ENCODE measurements at regions not wholly inside any gene's neighbourhood (a gene's known extent, or its start where the extent isn't known, plus 50 kb on each side); places are given as distances from the start of the nearest gene placed in this dataset.
"Not testable (repeated sequence)": the region's sequence is repeated elsewhere in the genome, so short reads cannot be mapped to it uniquely, and the experiment has no call there.

- no peak for DNase-seq (ENCODE audit: low spot score in 2 of 2)
- no peak for ATAC-seq (ENCODE audit: low read depth)
- H3K27ac Mint-ChIP-seq: no peak overlapping the region
- H3K36me3 Mint-ChIP-seq: peaks cover 2% of the 10 kb centered on the region
- no peaks in the 10 kb centered on the region for H3K9me3 Mint-ChIP-seq
- no peaks in the 10 kb centered on the region for H3K4me1 Mint-ChIP-seq
- H3K4me3 Mint-ChIP-seq: no peak overlapping the region
- H3K27me3 Mint-ChIP-seq: peaks cover 8% of the 10 kb centered on the region
These were observed 79.1 kb upstream of the HECW1 start for GRCh38 chr7:43033369-43033768.

- Mint-ChIP-seq H3K4me3 (no peak overlapping the region), H3K9me3 (no peaks in the 10 kb centered on the region), H3K36me3 (no peaks in the 10 kb centered on the region), H3K27ac (no peak overlapping the region), H3K27me3 (peaks cover 5% of the 10 kb centered on the region), H3K4me1 (no peaks in the 10 kb centered on the region)
- ATAC-seq (ENCODE audit: low read depth) (no peak), DNase-seq (ENCODE audit: low spot score in 2 of 2) (no peak)
These were observed 77.9 kb upstream of the HECW1 start for GRCh38 chr7:43034535-43035002.

- no peaks in the 10 kb centered on the region for H3K4me1 Mint-ChIP-seq
- no peak for ATAC-seq (ENCODE audit: low read depth)
- no peak overlapping the region for H3K27ac Mint-ChIP-seq
- H3K4me3 Mint-ChIP-seq: no peak overlapping the region
- no peak for DNase-seq (ENCODE audit: low spot score in 2 of 2)
- H3K36me3 Mint-ChIP-seq: no peaks in the 10 kb centered on the region
- H3K27me3 Mint-ChIP-seq: peaks cover 1% of the 10 kb centered on the region
- no peaks in the 10 kb centered on the region for H3K9me3 Mint-ChIP-seq
These were observed 74.9 kb upstream of the HECW1 start for GRCh38 chr7:43037531-43037930.

- H3K36me3 Mint-ChIP-seq: no peaks in the 10 kb centered on the region
- H3K4me1 Mint-ChIP-seq: no peaks in the 10 kb centered on the region
- H3K9me3 Mint-ChIP-seq: no peaks in the 10 kb centered on the region
- ATAC-seq (ENCODE audit: low read depth) (no peak), DNase-seq (ENCODE audit: low spot score in 2 of 2) (no peak)
- H3K27me3 Mint-ChIP-seq: peaks cover 4% of the 10 kb centered on the region
- H3K27ac Mint-ChIP-seq: no peak overlapping the region
- H3K4me3 Mint-ChIP-seq: no peak overlapping the region
These were observed 74.2 kb upstream of the HECW1 start for GRCh38 chr7:43038254-43038653.

GRCh38 chr7:43039346-43039745, 73.1 kb upstream of the HECW1 start:
- peaks cover 4% of the 10 kb centered on the region for H3K27me3 Mint-ChIP-seq
- H3K9me3 Mint-ChIP-seq: no peaks in the 10 kb centered on the region
- H3K36me3 Mint-ChIP-seq: no peaks in the 10 kb centered on the region
- H3K4me1 Mint-ChIP-seq: no peaks in the 10 kb centered on the region
- no peak overlapping the region for H3K4me3 Mint-ChIP-seq
- no peak for DNase-seq (ENCODE audit: low spot score in 2 of 2)
- H3K27ac Mint-ChIP-seq: no peak overlapping the region
- peak; percentile 41 for ATAC-seq (ENCODE audit: low read depth)

- no peak overlapping the region for H3K4me3 Mint-ChIP-seq
- ATAC-seq (ENCODE audit: low read depth): no peak
These were observed 72.0 kb upstream of the HECW1 start for GRCh38 chr7:43040461-43040860.

GRCh38 chr7:43041105-43041504, 71.3 kb upstream of the HECW1 start:
- no peak for DNase-seq (ENCODE audit: low spot score in 2 of 2)
- Mint-ChIP-seq H3K27me3 (peaks cover 6% of the 10 kb centered on the region), H3K36me3 (no peaks in the 10 kb centered on the region)

More at GRCh38 chr7:43040461-43040860, 72.0 kb upstream of the HECW1 start:
- Mint-ChIP-seq H3K27ac (no peak overlapping the region), H3K9me3 (no peaks in the 10 kb centered on the region), H3K27me3 (peaks cover 5% of the 10 kb centered on the region), H3K36me3 (no peaks in the 10 kb centered on the region), H3K4me1 (no peaks in the 10 kb centered on the region)
- DNase-seq (ENCODE audit: low spot score in 2 of 2): no peak

GRCh38 chr7:43041724-43042123, 70.7 kb upstream of the HECW1 start:
- no peaks in the 10 kb centered on the region for H3K36me3 Mint-ChIP-seq
- H3K9me3 Mint-ChIP-seq: no peaks in the 10 kb centered on the region
- DNase-seq (ENCODE audit: low spot score in 2 of 2): no peak
- H3K27me3 Mint-ChIP-seq: peaks cover 6% of the 10 kb centered on the region
- no peak for ATAC-seq (ENCODE audit: low read depth)
- H3K4me3 Mint-ChIP-seq: no peak overlapping the region
- no peaks in the 10 kb centered on the region for H3K4me1 Mint-ChIP-seq
- no peak overlapping the region for H3K27ac Mint-ChIP-seq

More at GRCh38 chr7:43041105-43041504, 71.3 kb upstream of the HECW1 start:
- Mint-ChIP-seq H3K4me1 (no peaks in the 10 kb centered on the region), H3K27ac (no peak overlapping the region), H3K9me3 (no peaks in the 10 kb centered on the region), H3K4me3 (no peak overlapping the region)
- ATAC-seq (ENCODE audit: low read depth): no peak

GRCh38 chr7:43042302-43042701, 70.1 kb upstream of the HECW1 start:
- DNase-seq (ENCODE audit: low spot score in 2 of 2) (no peak), ATAC-seq (ENCODE audit: low read depth) (no peak)
- H3K27ac Mint-ChIP-seq: no peak overlapping the region
- no peaks in the 10 kb centered on the region for H3K9me3 Mint-ChIP-seq
- no peak overlapping the region for H3K4me3 Mint-ChIP-seq
- H3K36me3 Mint-ChIP-seq: no peaks in the 10 kb centered on the region
- peaks cover 6% of the 10 kb centered on the region for H3K27me3 Mint-ChIP-seq
- H3K4me1 Mint-ChIP-seq: no peaks in the 10 kb centered on the region

- Mint-ChIP-seq H3K4me3 (no peak overlapping the region), H3K36me3 (peaks cover 1% of the 10 kb centered on the region), H3K27ac (no peak overlapping the region), H3K9me3 (peaks cover 5% of the 10 kb centered on the region), H3K4me1 (no peaks in the 10 kb centered on the region), H3K27me3 (peaks cover 7% of the 10 kb centered on the region)
- DNase-seq (ENCODE audit: low spot score in 2 of 2): no peak
- no peak for ATAC-seq (ENCODE audit: low read depth)
These were observed 67.9 kb upstream of the HECW1 start for GRCh38 chr7:43044511-43044910.

- H3K4me3 Mint-ChIP-seq: peak overlapping the region; percentile 55
- H3K9me3 Mint-ChIP-seq: peaks cover 3% of the 10 kb centered on the region
- H3K4me1 Mint-ChIP-seq: peaks cover 8% of the 10 kb centered on the region
These were observed 58.3 kb upstream of the HECW1 start for GRCh38 chr7:43054052-43054722.

GRCh38 chr7:43057141-43057540, 55.3 kb upstream of the HECW1 start:
- no peaks in the 10 kb centered on the region for H3K36me3 Mint-ChIP-seq
- H3K27me3 Mint-ChIP-seq: peaks cover 2% of the 10 kb centered on the region
- ATAC-seq (ENCODE audit: low read depth) (no peak), DNase-seq (ENCODE audit: low spot score in 2 of 2) (no peak)
- H3K4me3 Mint-ChIP-seq: no peak overlapping the region
- H3K9me3 Mint-ChIP-seq: peaks cover 2% of the 10 kb centered on the region
- no peak overlapping the region for H3K27ac Mint-ChIP-seq
- H3K4me1 Mint-ChIP-seq: peaks cover 8% of the 10 kb centered on the region

More at GRCh38 chr7:43054052-43054722, 58.3 kb upstream of the HECW1 start:
- Mint-ChIP-seq H3K27ac (peak overlapping the region; percentile 76), H3K27me3 (peaks cover 4% of the 10 kb centered on the region), H3K36me3 (no peaks in the 10 kb centered on the region)
- ATAC-seq (ENCODE audit: low read depth) (no peak), DNase-seq (ENCODE audit: low spot score in 2 of 2) (no peak)

- Mint-ChIP-seq H3K4me1 (peaks cover 8% of the 10 kb centered on the region), H3K4me3 (no peak overlapping the region)
- no peak for DNase-seq (ENCODE audit: low spot score in 2 of 2)
These were observed 54.0 kb upstream of the HECW1 start for GRCh38 chr7:43058271-43059066.

GRCh38 chr7:43059067-43059600, 53.3 kb upstream of the HECW1 start:
- not testable (repeated sequence) for H3K9me3 Mint-ChIP-seq; H3K4me1 Mint-ChIP-seq; H3K27ac Mint-ChIP-seq; H3K4me3 Mint-ChIP-seq; DNase-seq (ENCODE audit: low spot score in 2 of 2); H3K27me3 Mint-ChIP-seq; H3K36me3 Mint-ChIP-seq; ATAC-seq (ENCODE audit: low read depth)

More at GRCh38 chr7:43058271-43059066, 54.0 kb upstream of the HECW1 start:
- peaks cover 2% of the 10 kb centered on the region for H3K9me3 Mint-ChIP-seq
- no peaks in the 10 kb centered on the region for H3K36me3 Mint-ChIP-seq
- H3K27me3 Mint-ChIP-seq: peaks cover 2% of the 10 kb centered on the region
- no peak overlapping the region for H3K27ac Mint-ChIP-seq
- peak; percentile 39 for ATAC-seq (ENCODE audit: low read depth)

Data from memory B cell (primary cell).